ENCODE measurements at regions not wholly inside any gene's neighbourhood (a gene's known extent, or its start where the extent isn't known, plus 50 kb on each side); places are given as distances from the start of the nearest gene placed in this dataset.

DNA sequence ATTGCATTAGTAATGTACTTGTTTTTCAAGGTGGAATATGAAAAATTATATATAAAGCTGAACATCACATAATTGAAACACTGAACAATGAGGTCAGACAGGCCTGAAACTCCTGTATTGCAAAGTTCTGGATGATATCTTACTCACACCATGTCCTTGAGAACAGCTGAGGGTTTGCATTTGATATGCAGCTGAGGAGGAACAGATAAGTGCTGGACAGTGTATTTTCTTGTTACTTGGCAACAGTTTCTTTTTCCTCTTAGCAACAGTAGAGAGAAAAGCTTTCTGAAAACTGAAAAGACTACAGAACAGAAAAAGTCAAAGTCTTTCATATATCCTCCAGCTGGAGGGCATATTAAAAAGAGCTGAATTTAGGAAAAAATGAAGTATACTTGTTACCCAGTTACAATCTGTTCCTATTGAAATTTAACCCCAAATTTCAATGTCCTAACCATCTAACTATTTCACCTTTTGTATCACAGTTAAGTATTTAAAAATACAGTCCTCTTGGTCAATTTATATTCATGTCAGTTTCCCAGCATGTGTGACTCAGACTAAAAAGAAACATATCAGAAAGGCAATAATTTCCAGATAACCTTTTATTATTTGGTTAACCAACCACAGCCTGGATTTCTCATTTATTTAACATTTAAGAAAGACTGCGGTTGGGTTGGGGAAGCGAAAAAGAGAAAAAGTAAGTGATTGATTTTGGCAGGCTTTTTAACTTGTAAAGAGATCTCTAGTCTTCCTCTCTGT lies 733.0 kb upstream of the DPPA4 start:
- no peak for DNase-seq (ENCODE audit: low read depth in 4 of 4, low spot score in 1 of 4)

- no peak for DNase-seq (ENCODE audit: low read depth in 4 of 4, low spot score in 1 of 4)
Measured at GRCh38 chr3:110074095-110074494, 736.7 kb upstream of the DPPA4 start.

GRCh38 chr3:110077093-110077492 lies 739.7 kb upstream of the DPPA4 start:
- no peak for DNase-seq (ENCODE audit: low read depth in 4 of 4, low spot score in 1 of 4)

DNA sequence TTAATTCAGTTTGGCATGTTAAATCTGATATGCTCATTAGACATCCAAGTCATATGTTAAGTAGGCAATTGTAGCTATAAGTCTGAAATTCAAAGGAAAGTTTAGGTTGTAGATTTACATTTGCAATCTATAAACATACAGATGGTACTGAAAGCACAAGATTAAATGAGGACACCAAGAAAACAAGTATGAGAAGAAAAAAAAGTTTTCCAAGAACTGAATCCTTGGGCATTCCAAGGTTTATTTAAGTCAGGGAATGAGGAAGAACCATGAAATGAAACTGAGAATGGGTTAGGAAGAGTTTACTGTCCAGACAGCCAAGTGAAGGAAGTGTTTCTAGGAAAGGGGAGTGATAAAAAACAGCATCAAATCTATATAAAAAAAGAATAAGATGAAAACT lies 756.1 kb upstream of the DPPA4 start:
- DNase-seq (ENCODE audit: low read depth in 4 of 4, low spot score in 1 of 4) = no peak

- DNase-seq (ENCODE audit: low read depth in 4 of 4, low spot score in 1 of 4) = no peak
Measured at GRCh38 chr3:110093812-110094401, 756.6 kb upstream of the DPPA4 start.

GRCh38 chr3:110099711-110100110 lies 762.4 kb upstream of the DPPA4 start:
- no peak for DNase-seq (ENCODE audit: low read depth in 4 of 4, low spot score in 1 of 4)

DNA sequence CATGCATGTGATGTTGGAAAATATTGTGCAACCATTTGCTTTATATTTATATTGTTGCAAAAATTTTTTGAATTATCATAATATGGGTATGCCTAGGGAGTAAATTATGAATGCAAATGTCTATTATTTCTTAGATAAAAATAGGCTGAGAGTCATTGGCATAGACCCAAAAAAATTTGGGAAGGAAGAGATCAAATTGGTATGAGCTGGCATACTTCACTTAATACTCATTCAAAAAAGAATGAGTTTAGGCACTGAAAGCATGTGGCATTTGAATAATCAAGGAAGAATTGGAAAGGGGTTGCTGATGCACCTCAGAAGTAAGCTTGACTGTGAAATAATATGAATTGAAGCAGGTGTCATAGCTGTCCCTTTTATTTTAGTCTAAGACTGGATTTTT lies 764.0 kb upstream of the DPPA4 start:
- no peak for DNase-seq (ENCODE audit: low read depth in 4 of 4, low spot score in 1 of 4)

- DNase-seq (ENCODE audit: low read depth in 4 of 4, low spot score in 1 of 4) = no peak
Measured at GRCh38 chr3:110106805-110107204, 769.5 kb upstream of the DPPA4 start.

- DNase-seq (ENCODE audit: low read depth in 4 of 4, low spot score in 1 of 4) = no peak
Measured at GRCh38 chr3:110123946-110124345, 786.6 kb upstream of the DPPA4 start.

DNA sequence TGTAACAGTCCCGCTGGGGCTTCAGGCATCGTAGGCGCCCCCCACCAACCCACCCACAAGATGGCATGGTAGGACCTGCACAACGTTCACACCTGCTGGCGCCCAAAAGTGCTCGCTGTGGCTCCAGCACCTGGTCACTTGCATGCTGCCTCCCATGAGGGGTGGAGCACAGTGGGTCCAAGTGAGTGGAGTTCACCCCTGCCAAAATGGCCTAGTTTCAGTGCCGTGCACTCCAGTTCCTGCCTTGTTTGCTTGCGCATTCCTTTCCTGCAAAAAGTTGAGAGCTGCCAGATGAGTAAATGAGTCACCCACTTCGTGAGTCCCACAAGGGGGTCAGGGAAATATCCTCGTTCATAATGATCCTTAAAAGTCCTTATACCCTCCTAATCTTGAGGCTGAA lies 788.7 kb upstream of the DPPA4 start:
- DNase-seq (ENCODE audit: low read depth in 4 of 4, low spot score in 1 of 4) = no peak

- no peak for DNase-seq (ENCODE audit: low read depth in 4 of 4, low spot score in 1 of 4)
Measured at GRCh38 chr3:110133971-110134370, 796.6 kb upstream of the DPPA4 start.

DNA sequence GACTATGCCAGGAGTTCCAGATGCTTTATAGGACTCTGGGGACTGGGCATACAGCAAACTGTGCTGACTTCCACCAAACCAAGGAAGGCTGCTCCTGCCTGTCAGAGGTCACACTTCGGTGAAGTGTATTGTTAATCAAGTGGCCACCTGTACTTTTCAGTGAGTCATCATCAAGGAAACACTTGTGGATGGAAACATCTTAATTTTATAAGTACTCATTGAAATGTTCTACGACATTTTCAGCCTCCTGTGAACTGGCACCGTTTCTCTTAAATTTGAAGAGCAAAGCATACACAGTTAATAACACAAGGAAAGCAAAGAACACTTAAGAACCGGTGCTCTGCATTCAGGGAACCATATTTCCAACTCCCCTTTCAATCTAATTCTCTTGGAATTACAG lies 801.7 kb upstream of the DPPA4 start:
- no peak for DNase-seq (ENCODE audit: low read depth in 4 of 4, low spot score in 1 of 4)

GRCh38 chr3:110139821-110140220 lies 802.5 kb upstream of the DPPA4 start:
- no peak for DNase-seq (ENCODE audit: low read depth in 4 of 4, low spot score in 1 of 4)

DNA sequence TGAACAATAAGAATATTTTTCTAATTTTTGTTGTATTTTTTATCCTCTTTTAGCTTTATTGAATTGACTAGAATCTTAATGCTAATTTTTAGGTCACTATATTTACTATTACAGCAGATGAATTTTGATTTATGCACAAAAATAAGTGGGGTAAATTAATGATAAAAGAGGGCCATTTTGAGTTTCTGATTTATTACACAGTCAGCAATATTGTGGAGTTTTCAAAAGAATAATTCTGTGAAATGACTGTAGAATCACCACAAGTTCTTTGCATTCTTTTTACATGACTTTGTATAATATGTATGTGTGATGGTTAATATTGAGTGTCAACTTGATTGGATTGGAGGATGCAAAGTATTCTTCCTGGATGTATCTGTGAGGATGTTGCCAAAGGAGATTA lies 812.4 kb upstream of the DPPA4 start:
- no peak for DNase-seq (ENCODE audit: low read depth in 4 of 4, low spot score in 1 of 4)

DNA sequence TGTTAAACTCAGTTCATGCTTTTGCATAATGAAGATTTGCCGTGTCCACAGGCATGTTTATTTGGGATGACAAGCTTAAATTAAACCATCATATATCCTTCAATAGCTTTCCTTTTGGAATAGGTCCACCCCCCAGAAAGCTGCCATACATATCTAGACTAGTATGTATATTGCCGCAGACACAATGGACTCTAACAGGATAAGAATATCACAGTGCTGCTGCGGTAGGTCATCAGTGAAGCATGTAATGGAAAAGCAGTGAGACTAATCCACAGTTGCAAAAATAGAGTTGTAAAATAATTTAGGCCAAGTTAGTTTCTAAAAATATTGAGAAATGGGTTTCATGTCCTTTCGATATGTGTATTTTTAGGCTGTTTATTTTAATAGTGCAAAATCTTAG lies 819.9 kb upstream of the DPPA4 start:
- DNase-seq (ENCODE audit: low read depth in 4 of 4, low spot score in 1 of 4) = no peak

GRCh38 chr3:110164632-110165369 lies 827.5 kb upstream of the DPPA4 start:
- DNase-seq (ENCODE audit: low read depth in 4 of 4, low spot score in 1 of 4) = no peak

- DNase-seq (ENCODE audit: low read depth in 4 of 4, low spot score in 1 of 4) = no peak
Measured at GRCh38 chr3:110165370-110165743, 828.0 kb upstream of the DPPA4 start.

DNA sequence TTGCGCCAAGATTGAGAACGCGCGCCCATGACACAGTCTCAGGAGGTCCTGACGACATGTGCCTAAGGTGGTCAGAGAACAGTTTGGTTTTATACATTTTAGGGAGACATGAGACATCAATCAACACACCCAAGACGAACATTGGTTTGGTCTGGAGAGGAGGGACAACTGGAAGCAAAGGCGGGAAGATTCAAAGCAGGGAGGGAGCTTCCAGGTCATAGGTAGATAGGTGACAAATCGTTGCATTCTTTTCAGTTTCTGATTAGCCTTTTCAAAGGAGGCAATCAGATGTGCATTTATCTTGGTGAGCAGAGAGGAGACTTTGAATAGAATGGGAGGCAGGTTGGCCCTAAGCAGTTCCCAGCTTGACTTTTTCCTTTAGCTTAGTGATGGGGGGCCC lies 828.4 kb upstream of the DPPA4 start:
- DNase-seq (ENCODE audit: low read depth in 4 of 4, low spot score in 1 of 4) = no peak

GRCh38 chr3:110166791-110167190 lies 829.4 kb upstream of the DPPA4 start:
- DNase-seq (ENCODE audit: low read depth in 4 of 4, low spot score in 1 of 4) = no peak

DNA sequence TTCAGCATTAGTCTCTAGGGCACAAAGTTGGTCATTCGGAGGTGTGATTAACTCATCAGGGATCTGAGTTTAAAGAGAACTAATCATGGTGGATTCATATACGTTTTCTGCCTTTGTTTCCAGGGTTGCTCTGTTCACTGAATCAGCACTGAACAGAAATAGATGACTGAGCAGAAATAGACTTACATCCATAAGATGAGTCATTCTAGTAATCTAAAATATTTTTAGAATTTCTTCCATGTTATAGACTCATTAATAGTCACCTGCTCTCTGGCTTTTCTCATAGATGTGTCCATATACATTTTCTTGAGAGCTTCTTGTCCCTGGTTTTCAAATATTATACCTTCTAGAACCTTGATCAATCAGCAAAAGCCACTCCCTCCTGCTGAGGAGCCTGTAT lies 837.6 kb upstream of the DPPA4 start:
- DNase-seq (ENCODE audit: low read depth in 4 of 4, low spot score in 1 of 4) = no peak

DNA sequence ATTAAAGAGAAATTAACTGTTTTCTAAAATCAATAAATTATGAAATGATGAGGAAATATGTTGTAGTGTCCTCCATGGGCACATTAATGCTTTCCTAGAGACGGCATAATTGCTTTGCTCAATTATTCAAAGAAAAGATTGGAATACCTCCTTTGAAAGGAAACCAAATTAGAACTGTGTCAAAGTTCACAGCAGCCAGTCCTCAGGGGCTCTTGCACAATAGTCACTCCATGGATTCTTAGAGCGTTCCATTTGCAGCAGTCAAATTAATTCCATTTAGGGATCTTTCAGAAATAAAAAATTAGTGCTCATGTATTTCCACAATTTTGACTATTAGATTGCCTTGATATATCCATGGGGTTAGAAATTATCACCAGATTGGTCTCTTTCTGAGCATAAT lies 841.6 kb upstream of the DPPA4 start:
- no peak for DNase-seq (ENCODE audit: low read depth in 4 of 4, low spot score in 1 of 4)

DNA sequence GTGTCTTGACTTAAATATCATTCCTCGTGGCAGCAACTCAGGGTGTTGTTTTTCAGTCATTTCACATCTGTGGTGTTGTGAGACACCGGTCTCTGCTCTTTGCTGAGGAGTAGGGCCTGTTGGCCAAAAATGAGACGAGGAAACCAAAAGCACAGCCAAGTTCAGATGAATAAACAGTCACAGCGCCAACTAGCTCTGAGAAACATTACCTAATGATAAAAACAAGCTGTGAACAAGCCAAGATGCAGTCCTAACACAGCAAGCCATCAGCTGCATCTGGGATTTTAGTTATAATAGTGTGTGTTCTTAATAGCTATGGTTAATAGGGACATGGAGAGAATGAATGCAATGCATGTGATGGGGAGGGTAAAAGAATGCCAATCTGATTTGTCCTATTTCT lies 843.4 kb upstream of the DPPA4 start:
- DNase-seq (ENCODE audit: low read depth in 4 of 4, low spot score in 1 of 4) = no peak

- DNase-seq (ENCODE audit: low read depth in 4 of 4, low spot score in 1 of 4) = no peak
Measured at GRCh38 chr3:110181226-110181625, 843.9 kb upstream of the DPPA4 start.
